ENCODE measurements at regions not wholly inside any gene's neighbourhood (a gene's known extent, or its start where the extent isn't known, plus 50 kb on each side); places are given as distances from the start of the nearest gene placed in this dataset.

GRCh38 chr4:111154934-111155333 is 532.1 kb upstream of the PITX2 start:
- TF ChIP-seq, protein P1, sequence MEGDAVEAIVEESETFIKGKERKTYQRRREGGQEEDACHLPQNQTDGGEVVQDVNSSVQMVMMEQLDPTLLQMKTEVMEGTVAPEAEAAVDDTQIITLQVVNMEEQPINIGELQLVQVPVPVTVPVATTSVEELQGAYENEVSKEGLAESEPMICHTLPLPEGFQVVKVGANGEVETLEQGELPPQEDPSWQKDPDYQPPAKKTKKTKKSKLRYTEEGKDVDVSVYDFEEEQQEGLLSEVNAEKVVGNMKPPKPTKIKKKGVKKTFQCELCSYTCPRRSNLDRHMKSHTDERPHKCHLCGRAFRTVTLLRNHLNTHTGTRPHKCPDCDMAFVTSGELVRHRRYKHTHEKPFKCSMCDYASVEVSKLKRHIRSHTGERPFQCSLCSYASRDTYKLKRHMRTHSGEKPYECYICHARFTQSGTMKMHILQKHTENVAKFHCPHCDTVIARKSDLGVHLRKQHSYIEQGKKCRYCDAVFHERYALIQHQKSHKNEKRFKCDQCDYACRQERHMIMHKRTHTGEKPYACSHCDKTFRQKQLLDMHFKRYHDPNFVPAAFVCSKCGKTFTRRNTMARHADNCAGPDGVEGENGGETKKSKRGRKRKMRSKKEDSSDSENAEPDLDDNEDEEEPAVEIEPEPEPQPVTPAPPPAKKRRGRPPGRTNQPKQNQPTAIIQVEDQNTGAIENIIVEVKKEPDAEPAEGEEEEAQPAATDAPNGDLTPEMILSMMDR (IDR thresholded peaks at IDR 0.05; ENCODE audit: poor library complexity): no peak
- TF ChIP-seq EZH2 (IDR thresholded peaks at IDR 0.05; ENCODE audit: borderline replicate concordance) (no peak), EZH2phosphoT487 (IDR thresholded peaks at IDR 0.05; ENCODE audit: low read depth, severe bottlenecking, unreplicated experiment) (no peak)
